Left ventricle myocardium inferior (tissue), 1 donor: ENCODE measurements at regions not wholly inside any gene's neighbourhood (a gene's known extent, or its start where the extent isn't known, plus 50 kb on each side); places are given as distances from the start of the nearest gene placed in this dataset.
"Not testable (repeated sequence)": the region's sequence is repeated elsewhere in the genome, so short reads cannot be mapped to it uniquely, and the experiment has no call there.

Source experiments
- DNase-seq: peaks from one replicate; pipeline ENCODE4 v3.0.0-alpha.2; 2020
- H3K27ac ChIP-seq: fragments of 200-600 bp; replicated peaks from 2 replicates; pipeline ENCODE4 v1.8.0; 2021
- H3K27me3 ChIP-seq: fragments of 200-600 bp; 2 replicates; pipeline ENCODE4 v1.8.0; 2021; ENCODE audit warnings: low read depth
- H3K36me3 ChIP-seq: fragments of 200-600 bp; 2 replicates; pipeline ENCODE4 v1.8.0; 2021
- H3K4me1 ChIP-seq: fragments of 200-600 bp; 2 replicates; pipeline ENCODE4 v1.8.0; 2021
- H3K4me3 ChIP-seq: fragments of 200-600 bp; 2 replicates; pipeline ENCODE4 v1.8.0; 2021; ENCODE audit warnings: mild to moderate bottlenecking, moderate library complexity
- H3K9me3 ChIP-seq: fragments of 200-600 bp; replicated peaks from 2 replicates; pipeline ENCODE4 v1.8.0; 2021
- CTCF ChIP-seq: fragments of 200-600 bp; IDR thresholded peaks from 2 replicates; pipeline ENCODE4 v1.8.0; 2021; ENCODE audit warnings: antibody characterized with exemption, mild to moderate bottlenecking, borderline replicate concordance
- intact Hi-C: fragments of 100-400 bp; cut with micrococcal nuclease; formaldehyde crosslinking; loops from one replicate; pipeline ENCODE4 v1.11.0; 2022
- donor health status: DM: no; HTN: yes; CAD: no; lungs with severe emphysema.

GRCh38 chr1:215028954-215029353 is 53.6 kb upstream of the KCNK2 start:
- intact Hi-C loops: no loop called here
- DNase-seq: no peak
- Histone ChIP-seq H3K4me1 (no peaks in the 10 kb centered on the region), H3K27ac (no peak overlapping the region), H3K27me3 (no peaks in the 10 kb centered on the region), H3K4me3 (no peak overlapping the region), H3K36me3 (no peaks in the 10 kb centered on the region), H3K9me3 (no peaks in the 10 kb centered on the region)
- no peak for TF ChIP-seq CTCF

GRCh38 chr1:215030581-215030980 is 52.0 kb upstream of the KCNK2 start:
- H3K4me1 ChIP-seq, intact Hi-C loops, H3K4me3 ChIP-seq, DNase-seq, H3K27ac ChIP-seq, H3K27me3 ChIP-seq, H3K36me3 ChIP-seq, H3K9me3 ChIP-seq: not testable (repeated sequence)

GRCh38 chr1:215031392-215031791 is 51.1 kb upstream of the KCNK2 start:
- intact Hi-C loops: no loop called here
- no peak for DNase-seq
- H3K4me1 ChIP-seq: no peaks in the 10 kb centered on the region
- H3K9me3 ChIP-seq: no peaks in the 10 kb centered on the region
- no peaks in the 10 kb centered on the region for H3K36me3 ChIP-seq
- no peak overlapping the region for H3K4me3 ChIP-seq
- TF ChIP-seq CTCF: no peak
- no peak overlapping the region for H3K27ac ChIP-seq
- H3K27me3 ChIP-seq: no peaks in the 10 kb centered on the region
